RCC 7860 (cell line): ENCODE measurements at regions not wholly inside any gene's neighbourhood (a gene's known extent, or its start where the extent isn't known, plus 50 kb on each side); places are given as distances from the start of the nearest gene placed in this dataset.
"Not testable (repeated sequence)": the region's sequence is repeated elsewhere in the genome, so short reads cannot be mapped to it uniquely, and the experiment has no call there.

Experiments
- DNase-seq: peaks from one replicate; pipeline ENCODE4 v3.0.0-alpha.2; 2015; ENCODE audit warnings: low spot score
- FAIRE-seq: peaks from 2 replicates; lab custom pipeline; 2012; peaks lifted over from hg19 to GRCh38; lab: Jason Lieb, UNC

GRCh38 chr11:112666253-112666652, 295.0 kb upstream of the NCAM1 start:
- no peak for DNase-seq
- FAIRE-seq, result no peak

GRCh38 chr11:112670806-112671570, 290.2 kb upstream of the NCAM1 start:
- no peak for DNase-seq
- FAIRE-seq, result no peak

- DNase-seq, FAIRE-seq: not testable (repeated sequence)
Measured at GRCh38 chr11:112673401-112673800, 287.8 kb upstream of the NCAM1 start.

GRCh38 chr11:112685111-112685510, 276.1 kb upstream of the NCAM1 start:
- no peak for FAIRE-seq
- no peak for DNase-seq

DNA sequence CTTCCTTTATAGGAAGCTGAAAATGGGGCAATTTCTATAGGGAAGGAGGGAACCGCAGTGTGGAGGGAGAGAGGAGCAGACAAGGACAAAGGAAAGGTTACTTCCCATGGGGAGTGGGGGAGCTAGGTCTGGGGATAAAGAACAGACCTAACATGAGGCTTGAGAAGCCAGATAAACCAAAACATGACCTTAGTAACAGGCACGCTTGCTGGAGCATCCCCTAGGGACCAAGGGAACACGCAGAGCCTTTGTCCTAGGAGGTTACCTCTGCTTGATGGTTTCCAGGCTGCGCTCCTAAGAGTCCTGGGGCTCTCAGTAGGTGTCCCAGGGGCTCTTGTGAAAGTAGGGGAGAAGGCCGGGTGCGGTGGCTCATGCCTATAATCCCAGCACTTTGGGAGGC, 271.4 kb upstream of the NCAM1 start:
- DNase-seq (no peak), FAIRE-seq (no peak)

GRCh38 chr11:112693781-112694180, 267.4 kb upstream of the NCAM1 start:
- FAIRE-seq, result no peak
- DNase-seq, result no peak

- FAIRE-seq (no peak), DNase-seq (no peak)
Measured at GRCh38 chr11:112694245-112694644, 267.0 kb upstream of the NCAM1 start.

DNA sequence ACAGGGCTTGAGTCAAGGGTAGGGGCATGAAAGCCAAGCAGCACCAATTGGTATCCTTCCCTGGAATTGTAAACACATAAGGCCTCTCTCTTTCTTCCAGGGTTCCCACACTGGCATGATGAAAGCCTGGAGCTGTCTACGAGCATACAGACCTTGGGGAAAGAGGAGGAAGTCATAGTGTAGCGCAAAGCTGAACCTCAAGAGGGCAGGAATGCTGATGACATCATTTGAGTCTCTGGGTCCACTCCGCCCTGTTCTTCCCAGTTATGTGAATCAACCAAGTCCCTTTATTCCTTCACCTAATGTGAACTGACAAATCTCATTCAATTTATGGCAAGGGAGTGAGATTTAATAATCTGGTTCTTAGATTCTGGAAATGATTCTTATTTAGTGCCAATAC, 266.4 kb upstream of the NCAM1 start:
- no peak for FAIRE-seq

DNA sequence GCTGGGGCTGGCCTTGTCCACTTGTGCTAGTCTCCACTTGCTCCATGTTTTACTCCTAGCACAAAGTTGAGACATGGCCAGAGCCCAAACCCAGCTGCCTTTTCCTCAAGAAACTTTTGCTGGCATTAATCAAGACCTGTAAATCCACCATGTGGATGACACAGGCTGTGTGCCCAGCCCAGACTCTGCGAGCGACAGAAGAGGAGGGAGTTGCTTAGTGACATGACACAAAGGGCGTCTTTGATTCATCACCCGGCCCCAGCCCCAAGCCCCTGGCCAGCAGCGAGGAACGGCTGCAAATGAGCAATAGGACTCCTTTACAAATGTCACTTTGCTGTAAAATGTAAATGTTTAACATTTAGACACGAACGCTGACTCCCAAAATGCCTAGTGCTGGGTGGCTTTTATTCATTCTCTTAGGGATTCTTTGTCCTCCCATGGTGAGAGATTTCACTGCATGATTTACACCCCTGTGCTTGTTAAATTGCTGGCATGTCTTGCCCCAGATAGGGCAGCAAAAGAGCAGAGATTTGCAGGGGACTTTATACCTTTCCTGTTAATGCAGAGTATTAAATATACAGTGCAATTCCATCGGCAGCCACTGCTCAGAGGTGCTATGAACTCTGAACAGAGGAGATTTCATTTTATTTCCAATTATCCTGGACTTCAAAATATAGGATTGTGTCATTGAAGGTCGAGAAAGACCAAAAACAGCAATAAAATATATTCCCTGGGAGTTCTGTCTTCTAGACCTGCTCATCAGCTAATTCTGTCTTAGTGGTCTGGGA, 263.6 kb upstream of the NCAM1 start:
- DNase-seq (no peak), FAIRE-seq (no peak)

More for the DNA sequence above, 266.4 kb upstream of the NCAM1 start:
- DNase-seq, result no peak

- no peak for DNase-seq
- no peak for FAIRE-seq
Measured at GRCh38 chr11:112705148-112705547, 256.1 kb upstream of the NCAM1 start.

- no peak for FAIRE-seq
- DNase-seq, result no peak
Measured at GRCh38 chr11:112706863-112707262, 254.4 kb upstream of the NCAM1 start.

DNA sequence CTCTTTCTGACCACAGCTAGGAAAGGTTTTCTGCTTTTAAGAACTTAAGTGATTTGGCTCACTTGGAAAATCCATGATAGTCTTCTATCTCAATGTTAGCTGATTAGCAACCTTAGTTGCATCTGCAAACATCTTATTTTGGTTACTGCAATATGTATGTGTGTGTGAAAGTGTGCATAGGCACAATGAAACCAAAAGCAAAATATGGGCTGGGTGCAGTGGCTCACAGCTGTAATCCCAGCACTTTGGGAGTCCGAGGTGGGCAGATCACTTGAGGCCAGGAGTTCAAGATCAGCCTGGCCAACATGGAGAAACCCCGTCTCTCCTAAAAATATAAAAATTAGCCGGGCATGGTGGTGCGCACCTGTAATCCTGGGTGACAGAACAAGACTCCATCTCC, 246.9 kb upstream of the NCAM1 start:
- not testable (repeated sequence) for DNase-seq, FAIRE-seq

DNA sequence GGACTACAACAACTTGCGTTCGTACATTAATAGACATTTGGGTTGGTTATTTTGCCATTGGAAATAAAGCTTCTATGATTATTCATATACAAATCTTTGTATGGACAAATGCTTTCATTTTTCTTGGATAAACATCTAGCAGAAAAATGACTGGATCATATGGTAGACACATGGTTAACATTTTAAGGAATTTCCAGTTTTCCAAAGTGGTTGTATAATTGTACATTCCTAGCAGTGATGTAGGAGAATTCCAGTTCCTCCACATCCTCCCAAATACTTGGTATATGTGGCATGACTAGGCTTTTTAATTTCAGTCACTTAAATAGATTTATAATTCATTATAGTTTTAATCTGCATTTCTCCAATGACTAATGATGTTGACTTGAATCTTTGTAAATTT, 246.2 kb upstream of the NCAM1 start:
- no peak for FAIRE-seq
- DNase-seq, result no peak

- DNase-seq (no peak), FAIRE-seq (no peak)
Measured at GRCh38 chr11:112718483-112718882, 242.7 kb upstream of the NCAM1 start.

- DNase-seq (no peak), FAIRE-seq (no peak)
Measured at GRCh38 chr11:112719736-112720525, 241.3 kb upstream of the NCAM1 start.

DNA sequence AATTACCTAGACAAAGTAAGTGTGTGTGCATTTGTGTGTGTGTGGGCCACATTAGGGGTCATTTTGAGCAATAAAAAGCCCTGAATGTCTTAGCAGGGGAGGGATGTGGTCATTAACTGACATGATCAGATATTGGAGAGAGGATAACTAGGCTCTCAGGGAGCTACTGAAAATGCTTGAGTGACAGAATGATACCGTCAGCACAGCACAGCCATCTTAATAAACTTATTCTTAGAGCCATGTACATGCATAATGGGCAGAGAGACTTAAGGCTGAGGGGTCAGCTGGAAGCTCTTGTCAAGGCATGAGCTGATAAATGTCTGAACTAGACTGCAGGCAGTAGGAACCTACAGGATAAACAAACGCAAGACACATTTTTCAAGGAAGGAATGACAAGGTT, 239.1 kb upstream of the NCAM1 start:
- no peak for DNase-seq
- no peak for FAIRE-seq

GRCh38 chr11:112722876-112723275, 238.3 kb upstream of the NCAM1 start:
- DNase-seq (no peak), FAIRE-seq (no peak)

GRCh38 chr11:112723676-112724495, 237.3 kb upstream of the NCAM1 start:
- DNase-seq, result no peak
- FAIRE-seq, result no peak

DNA sequence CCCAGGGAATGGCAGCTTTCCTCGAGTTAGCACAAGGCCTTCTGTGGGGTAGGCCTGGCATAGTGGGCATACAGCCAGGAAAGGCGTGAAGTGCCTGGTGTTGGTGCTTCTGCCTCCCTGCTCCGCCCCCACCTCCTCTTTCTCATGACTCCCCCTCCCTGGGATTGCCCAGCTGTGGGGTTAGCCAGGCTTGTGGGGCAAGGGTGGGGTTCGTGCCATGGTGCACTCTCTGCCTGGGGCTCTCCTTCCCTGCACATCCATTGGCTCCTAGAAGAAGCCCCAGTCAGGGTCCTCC, 236.8 kb upstream of the NCAM1 start:
- DNase-seq, result no peak
- FAIRE-seq, result no peak

GRCh38 chr11:112725636-112726035, 235.6 kb upstream of the NCAM1 start:
- DNase-seq (no peak), FAIRE-seq (no peak)

- DNase-seq, result no peak
- FAIRE-seq, result no peak
Measured at GRCh38 chr11:112727341-112727841, 233.8 kb upstream of the NCAM1 start.
